ENCODE measurements at regions not wholly inside any gene's neighbourhood (a gene's known extent, or its start where the extent isn't known, plus 50 kb on each side); places are given as distances from the start of the nearest gene placed in this dataset.

DNA sequence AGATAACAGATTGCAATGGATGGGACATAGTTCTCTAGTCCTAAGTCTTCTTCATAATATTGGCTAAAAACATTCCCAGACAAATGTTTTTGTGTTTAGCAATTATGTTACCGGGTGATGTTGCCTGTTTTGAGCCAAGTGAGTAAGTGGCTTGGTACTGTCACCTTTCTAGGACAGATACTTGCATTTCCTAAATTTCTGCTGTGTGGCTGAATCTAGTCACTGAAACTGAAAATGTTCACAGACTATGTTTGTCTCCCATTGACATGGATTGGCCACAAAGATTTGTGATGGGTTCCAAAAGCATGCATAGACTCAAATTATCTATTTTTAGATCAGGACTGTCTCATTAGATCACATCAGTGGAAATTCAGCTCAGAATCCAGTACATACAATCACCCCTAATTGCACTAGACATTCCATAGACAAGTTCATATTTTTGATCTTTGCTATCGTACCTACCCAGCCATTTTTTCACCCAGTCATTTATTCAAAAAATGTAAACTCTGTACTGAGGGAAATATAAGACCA lies 1222.1 kb upstream of the AUTS2 start:
- TF ChIP-seq, protein P1, sequence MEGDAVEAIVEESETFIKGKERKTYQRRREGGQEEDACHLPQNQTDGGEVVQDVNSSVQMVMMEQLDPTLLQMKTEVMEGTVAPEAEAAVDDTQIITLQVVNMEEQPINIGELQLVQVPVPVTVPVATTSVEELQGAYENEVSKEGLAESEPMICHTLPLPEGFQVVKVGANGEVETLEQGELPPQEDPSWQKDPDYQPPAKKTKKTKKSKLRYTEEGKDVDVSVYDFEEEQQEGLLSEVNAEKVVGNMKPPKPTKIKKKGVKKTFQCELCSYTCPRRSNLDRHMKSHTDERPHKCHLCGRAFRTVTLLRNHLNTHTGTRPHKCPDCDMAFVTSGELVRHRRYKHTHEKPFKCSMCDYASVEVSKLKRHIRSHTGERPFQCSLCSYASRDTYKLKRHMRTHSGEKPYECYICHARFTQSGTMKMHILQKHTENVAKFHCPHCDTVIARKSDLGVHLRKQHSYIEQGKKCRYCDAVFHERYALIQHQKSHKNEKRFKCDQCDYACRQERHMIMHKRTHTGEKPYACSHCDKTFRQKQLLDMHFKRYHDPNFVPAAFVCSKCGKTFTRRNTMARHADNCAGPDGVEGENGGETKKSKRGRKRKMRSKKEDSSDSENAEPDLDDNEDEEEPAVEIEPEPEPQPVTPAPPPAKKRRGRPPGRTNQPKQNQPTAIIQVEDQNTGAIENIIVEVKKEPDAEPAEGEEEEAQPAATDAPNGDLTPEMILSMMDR (conservative IDR thresholded peaks at IDR 0.05) = no peak
- H3K36me3 Mint-ChIP-seq (ENCODE audit: low read depth) = no peaks in the 10 kb centered on the region
- H3K27ac Mint-ChIP-seq (ENCODE audit: unreplicated experiment) = no peak overlapping the region
- H3K9me3 Mint-ChIP-seq = peaks cover 3% of the 10 kb centered on the region
- DNase-seq (ENCODE audit: low read depth, low spot score) = no peak
- H3K4me1 Mint-ChIP-seq = no peaks in the 10 kb centered on the region
- no peaks in the 10 kb centered on the region for H3K27me3 Mint-ChIP-seq (ENCODE audit: low read depth)
- no peak overlapping the region for H3K4me3 Mint-ChIP-seq

DNA sequence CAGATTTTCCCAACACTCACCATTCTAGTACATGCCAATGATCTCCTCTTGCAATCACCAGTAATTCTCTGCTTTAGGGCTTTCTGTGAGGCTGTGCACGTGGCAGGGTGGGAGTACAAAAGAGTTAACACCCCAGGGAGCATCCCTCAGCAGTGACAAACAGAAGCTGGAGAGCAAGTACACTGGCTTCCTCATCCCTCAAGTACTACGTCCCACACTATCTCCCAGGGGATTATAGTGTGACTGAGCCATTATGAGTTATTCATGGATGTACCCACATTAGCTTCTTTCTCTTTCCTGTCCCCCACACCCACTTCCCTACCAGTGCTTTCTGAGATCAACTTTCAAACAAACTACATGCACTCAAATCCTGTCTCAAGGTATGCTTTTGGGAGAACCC lies 1216.5 kb upstream of the AUTS2 start:
- H3K27me3 Mint-ChIP-seq (ENCODE audit: low read depth) = no peaks in the 10 kb centered on the region
- H3K4me3 Mint-ChIP-seq = no peak overlapping the region
- TF ChIP-seq, protein P1 (conservative IDR thresholded peaks at IDR 0.05) = no peak
- H3K4me1 Mint-ChIP-seq = no peaks in the 10 kb centered on the region
- no peak overlapping the region for H3K27ac Mint-ChIP-seq (ENCODE audit: unreplicated experiment)
- peaks cover 11% of the 10 kb centered on the region for H3K36me3 Mint-ChIP-seq (ENCODE audit: low read depth)
- H3K9me3 Mint-ChIP-seq = peaks cover 9% of the 10 kb centered on the region
- DNase-seq (ENCODE audit: low read depth, low spot score) = no peak

DNA sequence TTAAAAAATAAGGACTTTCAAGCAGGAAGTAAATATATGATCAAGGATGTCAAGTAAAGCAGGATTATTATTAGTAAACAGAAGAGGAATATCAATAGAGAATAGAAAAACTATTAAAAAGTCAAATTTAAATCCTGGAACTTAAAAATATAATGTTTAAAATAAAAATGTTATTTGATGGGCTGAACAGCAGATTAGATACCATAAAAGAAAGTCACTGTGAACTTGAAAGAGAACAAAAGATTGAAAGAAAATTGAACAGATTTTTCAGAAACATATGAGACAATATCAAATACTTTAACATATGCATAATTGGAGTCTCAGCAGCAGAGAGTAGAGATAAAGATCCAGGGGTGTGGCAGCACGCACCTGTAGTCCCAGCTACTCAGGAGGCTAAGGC lies 1213.7 kb upstream of the AUTS2 start:
- peaks cover 14% of the 10 kb centered on the region for H3K9me3 Mint-ChIP-seq
- H3K36me3 Mint-ChIP-seq (ENCODE audit: low read depth) = peaks cover 11% of the 10 kb centered on the region
- no peaks in the 10 kb centered on the region for H3K4me1 Mint-ChIP-seq
- TF ChIP-seq, protein P1 (conservative IDR thresholded peaks at IDR 0.05) = no peak
- no peaks in the 10 kb centered on the region for H3K27me3 Mint-ChIP-seq (ENCODE audit: low read depth)
- H3K27ac Mint-ChIP-seq (ENCODE audit: unreplicated experiment) = no peak overlapping the region
- no peak overlapping the region for H3K4me3 Mint-ChIP-seq
- DNase-seq (ENCODE audit: low read depth, low spot score) = no peak

DNA sequence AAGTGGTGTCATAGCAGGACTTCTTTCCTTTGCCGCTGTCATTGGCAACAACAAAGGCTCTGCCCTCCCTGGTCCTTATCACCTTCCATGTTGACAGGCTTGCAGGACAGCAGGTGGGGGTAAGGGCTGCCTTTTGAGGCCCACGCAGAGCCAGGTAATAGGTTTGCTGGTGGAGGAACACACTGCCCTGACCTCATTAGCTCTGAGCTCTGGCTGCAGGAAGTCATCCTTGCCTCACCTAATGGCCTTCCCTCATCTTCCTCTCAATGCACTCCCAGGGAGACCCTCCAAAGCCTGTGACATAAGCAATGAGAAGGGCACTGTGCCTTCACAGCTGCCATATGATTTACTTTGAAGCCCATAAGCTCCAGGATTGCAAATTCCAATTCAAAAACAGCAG lies 1205.2 kb upstream of the AUTS2 start:
- H3K36me3 Mint-ChIP-seq (ENCODE audit: low read depth) = no peaks in the 10 kb centered on the region
- DNase-seq (ENCODE audit: low read depth, low spot score) = no peak
- TF ChIP-seq, protein P1 (conservative IDR thresholded peaks at IDR 0.05) = no peak
- no peaks in the 10 kb centered on the region for H3K4me1 Mint-ChIP-seq
- no peak overlapping the region for H3K27ac Mint-ChIP-seq (ENCODE audit: unreplicated experiment)
- peaks cover 12% of the 10 kb centered on the region for H3K9me3 Mint-ChIP-seq
- H3K4me3 Mint-ChIP-seq = no peak overlapping the region
- no peaks in the 10 kb centered on the region for H3K27me3 Mint-ChIP-seq (ENCODE audit: low read depth)

DNA sequence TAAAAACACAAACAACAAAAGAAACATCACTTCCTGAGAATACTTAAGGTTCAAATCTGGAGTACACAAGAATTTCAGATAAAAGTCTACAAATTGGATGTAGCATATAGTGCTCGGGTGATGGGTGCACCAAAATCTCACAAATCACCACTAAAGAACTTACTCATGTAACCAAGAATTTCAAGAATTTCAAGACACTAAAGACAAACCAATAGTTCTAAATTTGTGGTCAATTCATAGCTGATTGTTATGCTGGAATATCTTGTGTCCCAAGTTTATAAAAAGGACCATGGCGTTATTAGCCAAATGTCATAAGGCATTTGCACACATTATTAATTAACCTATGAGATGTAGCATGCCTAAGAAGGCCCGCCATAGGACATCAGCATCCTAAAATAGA lies 1204.1 kb upstream of the AUTS2 start:
- Mint-ChIP-seq H3K9me3 (peaks cover 8% of the 10 kb centered on the region), H3K4me3 (no peak overlapping the region), H3K27ac (ENCODE audit: unreplicated experiment) (no peak overlapping the region), H3K27me3 (ENCODE audit: low read depth) (no peaks in the 10 kb centered on the region), H3K36me3 (ENCODE audit: low read depth) (no peaks in the 10 kb centered on the region), H3K4me1 (no peaks in the 10 kb centered on the region)
- TF ChIP-seq, protein P1 (conservative IDR thresholded peaks at IDR 0.05) = no peak
- no peak for DNase-seq (ENCODE audit: low read depth, low spot score)
